ENCODE measurements at regions not wholly inside any gene's neighbourhood (a gene's known extent, or its start where the extent isn't known, plus 50 kb on each side); places are given as distances from the start of the nearest gene placed in this dataset.

DNA sequence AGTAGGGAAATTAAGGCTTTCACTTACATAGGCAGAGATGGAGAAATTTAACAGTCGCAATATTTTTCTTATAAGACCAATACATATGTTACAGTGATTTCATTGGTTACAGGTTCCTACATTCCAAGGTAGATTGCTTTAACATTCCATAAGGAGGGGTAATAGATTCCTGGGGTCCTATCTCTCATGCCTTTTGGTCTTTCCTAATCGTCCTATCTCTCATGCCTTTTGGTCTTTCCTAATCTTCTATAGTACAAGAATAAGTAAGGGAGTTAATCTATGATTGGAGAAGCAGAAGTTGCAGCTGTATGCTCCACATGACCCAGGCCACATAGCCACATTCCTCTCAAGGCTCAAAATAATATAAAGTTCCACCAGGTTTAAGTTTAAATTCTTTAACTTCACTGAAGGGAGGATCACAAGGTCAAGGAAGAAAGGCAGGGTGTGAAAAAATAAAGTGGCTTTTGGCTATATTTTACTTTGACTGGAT is 285.0 kb upstream of the BOD1L1 start:
- ATAC-seq (no peak), DNase-seq (no peak)
- H3K9me3 ChIP-seq: no peaks in the 10 kb centered on the region
- TF ChIP-seq, protein P1, sequence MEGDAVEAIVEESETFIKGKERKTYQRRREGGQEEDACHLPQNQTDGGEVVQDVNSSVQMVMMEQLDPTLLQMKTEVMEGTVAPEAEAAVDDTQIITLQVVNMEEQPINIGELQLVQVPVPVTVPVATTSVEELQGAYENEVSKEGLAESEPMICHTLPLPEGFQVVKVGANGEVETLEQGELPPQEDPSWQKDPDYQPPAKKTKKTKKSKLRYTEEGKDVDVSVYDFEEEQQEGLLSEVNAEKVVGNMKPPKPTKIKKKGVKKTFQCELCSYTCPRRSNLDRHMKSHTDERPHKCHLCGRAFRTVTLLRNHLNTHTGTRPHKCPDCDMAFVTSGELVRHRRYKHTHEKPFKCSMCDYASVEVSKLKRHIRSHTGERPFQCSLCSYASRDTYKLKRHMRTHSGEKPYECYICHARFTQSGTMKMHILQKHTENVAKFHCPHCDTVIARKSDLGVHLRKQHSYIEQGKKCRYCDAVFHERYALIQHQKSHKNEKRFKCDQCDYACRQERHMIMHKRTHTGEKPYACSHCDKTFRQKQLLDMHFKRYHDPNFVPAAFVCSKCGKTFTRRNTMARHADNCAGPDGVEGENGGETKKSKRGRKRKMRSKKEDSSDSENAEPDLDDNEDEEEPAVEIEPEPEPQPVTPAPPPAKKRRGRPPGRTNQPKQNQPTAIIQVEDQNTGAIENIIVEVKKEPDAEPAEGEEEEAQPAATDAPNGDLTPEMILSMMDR (IDR thresholded peaks at IDR 0.05): no peak
- H3K27ac ChIP-seq: no peak overlapping the region
- no peak overlapping the region for H3K4me3 ChIP-seq
- H3K27me3 ChIP-seq (ENCODE audit: low read depth): no peaks in the 10 kb centered on the region
- intact Hi-C loops (cut with DNase I): no loop called here
- no peaks in the 10 kb centered on the region for H3K36me3 ChIP-seq
- no peaks in the 10 kb centered on the region for H3K4me1 ChIP-seq

DNA sequence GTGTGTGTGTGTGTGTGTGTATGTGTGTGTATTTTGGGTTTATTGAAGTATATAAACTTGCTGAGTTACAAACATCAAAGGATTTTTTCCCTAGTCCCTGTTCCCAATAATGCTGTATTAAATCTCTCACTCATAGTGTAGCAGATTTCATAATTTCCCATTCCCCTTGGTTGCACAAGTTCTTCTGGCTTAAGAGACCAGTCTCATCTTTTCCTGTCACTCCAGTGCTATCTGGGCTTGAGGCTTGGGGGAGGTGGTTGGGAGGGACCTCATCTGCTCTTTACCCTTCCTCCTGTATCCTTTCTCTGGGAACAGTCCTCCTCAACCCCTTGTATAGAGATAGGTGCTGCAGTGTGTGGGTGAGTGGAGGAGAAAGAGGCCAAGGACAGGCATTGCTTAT is 285.4 kb upstream of the BOD1L1 start:
- intact Hi-C loops (cut with DNase I): no loop called here
- Histone ChIP-seq H3K4me3 (no peak overlapping the region), H3K4me1 (no peaks in the 10 kb centered on the region), H3K9me3 (no peaks in the 10 kb centered on the region), H3K27me3 (ENCODE audit: low read depth) (no peaks in the 10 kb centered on the region), H3K27ac (no peak overlapping the region), H3K36me3 (no peaks in the 10 kb centered on the region)
- ATAC-seq (peak; percentile 26 to 37), DNase-seq (no peak)
- TF ChIP-seq, protein P1 (IDR thresholded peaks at IDR 0.05): no peak

GRCh38 chr4:13917015-13917414 is 289.5 kb upstream of the BOD1L1 start:
- ATAC-seq (no peak), DNase-seq (no peak)
- Histone ChIP-seq H3K27ac (no peak overlapping the region), H3K36me3 (no peaks in the 10 kb centered on the region), H3K27me3 (ENCODE audit: low read depth) (no peaks in the 10 kb centered on the region), H3K4me1 (peaks cover 5% of the 10 kb centered on the region), H3K9me3 (no peaks in the 10 kb centered on the region), H3K4me3 (no peak overlapping the region)
- TF ChIP-seq, protein P1 (IDR thresholded peaks at IDR 0.05): no peak
- intact Hi-C loops (cut with DNase I): no loop called here

DNA sequence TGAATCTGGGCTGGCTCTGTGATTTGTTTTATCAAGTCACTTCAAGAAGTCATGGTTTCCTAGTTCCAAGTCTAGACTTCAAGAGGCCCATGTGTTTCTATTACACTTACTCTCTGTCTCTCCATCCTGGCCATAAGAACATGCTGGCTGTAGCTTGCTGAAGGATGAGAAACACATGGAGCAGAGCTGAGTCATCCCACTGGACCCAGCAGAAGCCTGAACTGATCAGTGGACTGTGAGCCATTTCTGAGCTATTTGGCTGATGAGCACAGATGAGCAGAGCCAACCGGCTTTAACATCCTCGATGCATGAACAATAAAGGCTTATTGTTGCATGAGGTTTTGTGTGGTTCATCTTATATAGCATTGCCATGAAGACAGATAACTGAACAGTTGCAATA is 290.6 kb upstream of the BOD1L1 start:
- no peak for DNase-seq

DNA sequence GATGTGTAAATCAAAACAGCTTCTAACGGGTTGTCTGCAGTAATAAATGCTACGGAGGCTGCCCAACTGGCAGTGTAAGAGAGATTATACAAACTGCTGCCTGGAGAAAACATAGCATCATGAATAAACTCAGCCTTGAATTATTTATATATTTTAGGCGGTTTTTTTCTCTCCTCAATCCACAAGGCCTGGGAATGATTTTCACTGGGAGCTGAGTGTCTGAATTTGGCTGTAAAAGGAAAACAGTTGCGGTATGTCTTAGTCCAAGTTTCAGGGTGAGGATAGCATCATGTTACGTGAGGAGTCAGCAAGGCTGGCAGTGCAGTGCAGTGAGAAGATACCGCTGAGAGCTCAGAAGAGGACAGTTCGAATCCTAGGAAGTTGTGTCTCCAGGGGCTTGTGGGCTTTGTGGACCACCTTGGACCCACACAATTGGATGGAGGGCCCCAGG is 291.5 kb upstream of the BOD1L1 start:
- TF ChIP-seq, protein P1 (IDR thresholded peaks at IDR 0.05): no peak
- H3K27ac ChIP-seq: no peak overlapping the region
- ATAC-seq: peak in 1 of 2 donors; percentile 33
- H3K4me1 ChIP-seq: peaks cover 5% of the 10 kb centered on the region
- no peak overlapping the region for H3K4me3 ChIP-seq
- H3K27me3 ChIP-seq (ENCODE audit: low read depth): no peaks in the 10 kb centered on the region
- no peaks in the 10 kb centered on the region for H3K9me3 ChIP-seq
- H3K36me3 ChIP-seq: no peaks in the 10 kb centered on the region
- intact Hi-C loops (cut with DNase I): no loop called here
- DNase-seq: no peak

More for the DNA sequence above, 290.6 kb upstream of the BOD1L1 start:
- intact Hi-C loops (cut with DNase I): no loop called here
- Histone ChIP-seq H3K36me3 (no peaks in the 10 kb centered on the region), H3K27ac (no peak overlapping the region), H3K9me3 (no peaks in the 10 kb centered on the region), H3K4me1 (peaks cover 5% of the 10 kb centered on the region), H3K4me3 (no peak overlapping the region), H3K27me3 (ENCODE audit: low read depth) (no peaks in the 10 kb centered on the region)
- peak; percentile 58 to 67 for ATAC-seq
- TF ChIP-seq, protein P1 (IDR thresholded peaks at IDR 0.05): no peak

Data from lower lobe of right lung (tissue), 2 donors.